ENCODE measurements at regions not wholly inside any gene's neighbourhood (a gene's known extent, or its start where the extent isn't known, plus 50 kb on each side); places are given as distances from the start of the nearest gene placed in this dataset.

DNA sequence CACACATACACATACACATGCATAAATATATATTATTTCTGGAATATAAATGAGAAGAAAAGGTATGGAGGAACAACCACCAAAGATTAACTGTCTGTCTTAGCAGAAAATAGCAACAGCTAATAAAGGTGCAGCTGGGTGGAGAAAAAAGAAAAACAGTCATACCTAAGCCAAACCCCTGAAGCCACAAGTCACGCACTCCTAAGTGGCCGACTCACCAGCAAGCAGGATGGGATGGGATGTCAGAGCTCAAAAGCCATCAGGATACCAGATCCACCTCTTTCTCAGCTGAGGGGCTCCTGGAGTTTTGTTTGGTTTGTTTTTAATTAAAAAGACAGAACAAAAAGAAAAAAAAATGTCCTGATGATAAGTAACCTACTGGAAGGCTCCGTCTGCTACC lies 64.7 kb upstream of the HIVEP3 start:
- TF ChIP-seq, protein P1, sequence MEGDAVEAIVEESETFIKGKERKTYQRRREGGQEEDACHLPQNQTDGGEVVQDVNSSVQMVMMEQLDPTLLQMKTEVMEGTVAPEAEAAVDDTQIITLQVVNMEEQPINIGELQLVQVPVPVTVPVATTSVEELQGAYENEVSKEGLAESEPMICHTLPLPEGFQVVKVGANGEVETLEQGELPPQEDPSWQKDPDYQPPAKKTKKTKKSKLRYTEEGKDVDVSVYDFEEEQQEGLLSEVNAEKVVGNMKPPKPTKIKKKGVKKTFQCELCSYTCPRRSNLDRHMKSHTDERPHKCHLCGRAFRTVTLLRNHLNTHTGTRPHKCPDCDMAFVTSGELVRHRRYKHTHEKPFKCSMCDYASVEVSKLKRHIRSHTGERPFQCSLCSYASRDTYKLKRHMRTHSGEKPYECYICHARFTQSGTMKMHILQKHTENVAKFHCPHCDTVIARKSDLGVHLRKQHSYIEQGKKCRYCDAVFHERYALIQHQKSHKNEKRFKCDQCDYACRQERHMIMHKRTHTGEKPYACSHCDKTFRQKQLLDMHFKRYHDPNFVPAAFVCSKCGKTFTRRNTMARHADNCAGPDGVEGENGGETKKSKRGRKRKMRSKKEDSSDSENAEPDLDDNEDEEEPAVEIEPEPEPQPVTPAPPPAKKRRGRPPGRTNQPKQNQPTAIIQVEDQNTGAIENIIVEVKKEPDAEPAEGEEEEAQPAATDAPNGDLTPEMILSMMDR (IDR thresholded peaks at IDR 0.05; ENCODE audit: low read depth, low read length) = no peak
- TF ChIP-seq, protein P2, sequence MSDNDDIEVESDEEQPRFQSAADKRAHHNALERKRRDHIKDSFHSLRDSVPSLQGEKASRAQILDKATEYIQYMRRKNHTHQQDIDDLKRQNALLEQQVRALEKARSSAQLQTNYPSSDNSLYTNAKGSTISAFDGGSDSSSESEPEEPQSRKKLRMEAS (IDR thresholded peaks at IDR 0.05; ENCODE audit: low read depth, low read length) = no peak
- TF ChIP-seq POLR2A (IDR thresholded peaks at IDR 0.05; ENCODE audit: extremely low read depth, insufficient read length) = no peak
